Left hindlimb (tissue), 1 donor: ENCODE measurements at regions not wholly inside any gene's neighbourhood (a gene's known extent, or its start where the extent isn't known, plus 50 kb on each side); places are given as distances from the start of the nearest gene placed in this dataset.

ENCODE experiments used
- DNase-seq: peaks from one replicate; pipeline ENCODE4 v3.0.0-alpha.2; 2018

GRCh38 chr11:80365076-80365725 lies 924.4 kb upstream of the TENM4 start:
- no peak for DNase-seq

DNA sequence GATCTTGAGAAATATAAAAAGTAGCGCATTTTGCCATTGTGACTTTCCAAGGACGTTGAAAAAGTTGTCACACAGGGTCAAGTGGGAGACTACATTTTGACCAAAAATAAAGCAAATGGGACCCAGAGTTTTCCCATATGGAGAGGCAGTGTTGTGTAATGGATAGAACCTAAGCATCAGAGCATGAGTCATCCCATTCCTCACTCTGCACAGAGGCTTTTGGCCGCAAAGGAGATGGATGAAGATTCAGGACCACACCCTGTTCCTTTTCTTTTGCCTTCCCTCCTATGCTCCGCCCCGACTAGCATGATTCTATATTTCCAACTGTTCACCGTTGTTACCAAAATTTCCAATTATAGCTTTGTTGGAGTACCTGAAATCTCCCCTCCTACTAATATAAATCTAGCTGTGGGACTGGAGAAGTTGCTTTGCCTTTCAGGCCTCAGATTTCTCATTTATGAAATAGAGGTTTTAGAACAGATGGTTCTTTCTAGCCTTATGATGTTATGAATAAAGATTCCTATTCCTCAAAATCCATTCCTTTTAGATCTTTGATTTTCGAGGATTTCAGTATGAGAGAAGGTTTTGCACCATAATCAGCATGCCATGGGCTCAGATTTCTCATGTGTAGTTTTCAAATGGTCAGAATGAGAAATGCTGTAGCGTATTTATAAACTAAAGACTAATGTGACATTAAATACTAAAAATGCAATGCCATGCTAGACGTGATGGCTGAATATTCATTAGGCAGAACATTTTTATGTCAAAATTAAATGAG lies 921.9 kb upstream of the TENM4 start:
- no peak for DNase-seq

DNA sequence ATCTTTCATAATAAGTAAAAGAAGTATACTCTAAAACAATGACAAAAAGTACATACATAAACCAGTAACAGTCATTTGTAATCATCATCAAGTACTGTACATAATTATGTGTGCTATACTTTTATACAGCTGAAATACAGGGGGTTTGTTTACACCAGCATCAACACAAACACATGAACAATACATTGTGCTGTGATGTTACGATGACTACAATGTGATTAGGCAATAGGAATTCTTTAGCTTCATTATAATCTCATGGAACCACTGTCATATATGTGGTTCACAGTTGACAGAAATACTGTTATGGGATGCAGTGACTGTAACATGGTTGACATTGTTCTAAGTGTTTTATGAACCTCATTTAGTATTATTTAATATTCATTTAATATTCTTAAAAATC lies 914.4 kb upstream of the TENM4 start:
- no peak for DNase-seq

- no peak for DNase-seq
Observed at GRCh38 chr11:80350541-80350940, 909.7 kb upstream of the TENM4 start.

DNA sequence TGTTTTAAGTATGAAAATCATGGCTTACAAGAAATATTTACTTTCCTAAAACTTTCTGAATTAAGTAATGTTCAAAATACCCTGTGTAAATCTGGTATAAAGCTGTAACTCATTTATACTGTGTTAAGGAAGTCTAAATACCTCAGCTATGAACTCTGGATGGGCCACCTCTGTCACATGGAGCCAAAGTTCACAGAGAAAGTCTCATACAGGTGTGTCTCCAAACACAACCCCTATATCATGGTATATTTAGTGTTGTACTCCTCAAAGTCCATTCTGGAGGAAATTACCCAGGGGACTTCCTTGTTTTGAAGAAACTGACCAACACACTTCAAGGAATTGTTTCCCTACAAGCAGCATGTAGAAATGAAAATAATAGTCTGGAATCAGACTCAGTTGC lies 909.2 kb upstream of the TENM4 start:
- DNase-seq = no peak

GRCh38 chr11:80346353-80347059 lies 905.7 kb upstream of the TENM4 start:
- DNase-seq = no peak

GRCh38 chr11:80343436-80343835 lies 902.6 kb upstream of the TENM4 start:
- DNase-seq = no peak

DNA sequence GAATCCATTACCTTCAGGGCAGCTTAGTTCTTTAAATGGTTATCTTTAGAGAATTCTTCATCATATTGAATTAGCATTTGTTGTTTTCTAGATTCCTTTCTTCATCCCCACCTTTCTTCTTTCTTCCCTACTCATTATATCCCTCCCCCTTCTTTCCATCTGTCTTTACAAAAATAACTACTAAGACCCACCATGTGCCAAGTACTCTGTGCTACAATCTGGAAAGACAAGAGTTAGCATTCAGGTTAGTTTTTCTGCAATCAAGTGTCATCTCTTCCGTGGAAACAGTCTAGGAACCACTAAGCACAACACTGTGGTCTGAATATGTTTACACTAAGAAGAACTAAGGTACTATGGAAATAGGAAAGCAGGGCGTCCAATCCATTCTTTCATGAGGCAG lies 897.4 kb upstream of the TENM4 start:
- no peak for DNase-seq

- DNase-seq = no peak
Observed at GRCh38 chr11:80331694-80332093, 890.9 kb upstream of the TENM4 start.

- no peak for DNase-seq
Observed at GRCh38 chr11:80330264-80330663, 889.4 kb upstream of the TENM4 start.

GRCh38 chr11:80328774-80329173 lies 887.9 kb upstream of the TENM4 start:
- DNase-seq = no peak

DNA sequence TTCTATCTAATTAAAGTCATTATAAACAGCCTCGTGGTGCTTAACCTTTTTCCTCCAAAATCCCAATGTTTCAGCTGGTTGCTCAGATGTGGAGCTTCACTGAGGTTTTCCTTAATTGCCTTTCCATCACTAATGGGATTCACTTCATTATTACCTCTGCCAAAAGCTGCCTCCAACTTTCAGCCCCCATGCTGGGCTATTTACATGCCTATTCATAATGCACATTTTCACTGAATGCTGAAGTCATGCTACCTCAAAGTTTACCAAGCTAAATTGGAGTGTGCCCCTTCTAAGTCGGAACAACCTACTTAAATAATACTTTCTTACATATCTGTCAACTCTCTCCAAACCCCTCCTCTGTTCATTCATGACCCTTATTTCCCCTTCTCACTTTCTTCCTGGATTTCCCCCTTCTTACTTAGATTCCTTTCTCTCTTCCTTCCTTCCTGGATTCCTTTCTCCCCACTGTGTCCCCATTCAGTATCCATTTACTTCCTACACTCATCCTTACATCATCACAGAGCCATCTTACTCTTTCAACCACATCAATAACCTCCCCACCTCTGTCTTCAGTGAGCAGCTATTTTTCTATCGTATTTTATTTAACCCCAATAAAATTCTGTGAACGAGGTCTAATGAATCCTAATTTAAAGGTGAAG lies 887.3 kb upstream of the TENM4 start:
- no peak for DNase-seq

DNA sequence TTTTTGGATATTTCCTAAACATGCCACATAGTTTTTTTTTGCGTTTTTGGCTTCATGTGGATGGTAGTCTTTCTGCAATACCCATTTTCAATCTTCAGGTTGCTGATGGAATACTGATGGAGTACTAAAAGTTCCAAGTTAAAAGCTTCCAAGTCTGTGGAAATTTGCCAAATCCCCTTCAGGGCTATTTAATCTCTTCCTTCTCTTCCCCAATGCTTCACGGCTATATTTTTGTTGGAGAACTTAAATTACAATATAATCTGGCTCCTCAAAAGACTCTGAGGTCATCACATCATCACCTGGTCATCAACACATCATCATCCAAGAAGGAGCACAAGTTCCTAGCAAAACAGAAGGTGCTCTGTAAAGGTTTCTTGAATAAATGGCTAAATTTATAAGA lies 881.0 kb upstream of the TENM4 start:
- no peak for DNase-seq

- no peak for DNase-seq
Observed at GRCh38 chr11:80320765-80321164, 879.9 kb upstream of the TENM4 start.

GRCh38 chr11:80320226-80320625 lies 879.4 kb upstream of the TENM4 start:
- DNase-seq = no peak

DNA sequence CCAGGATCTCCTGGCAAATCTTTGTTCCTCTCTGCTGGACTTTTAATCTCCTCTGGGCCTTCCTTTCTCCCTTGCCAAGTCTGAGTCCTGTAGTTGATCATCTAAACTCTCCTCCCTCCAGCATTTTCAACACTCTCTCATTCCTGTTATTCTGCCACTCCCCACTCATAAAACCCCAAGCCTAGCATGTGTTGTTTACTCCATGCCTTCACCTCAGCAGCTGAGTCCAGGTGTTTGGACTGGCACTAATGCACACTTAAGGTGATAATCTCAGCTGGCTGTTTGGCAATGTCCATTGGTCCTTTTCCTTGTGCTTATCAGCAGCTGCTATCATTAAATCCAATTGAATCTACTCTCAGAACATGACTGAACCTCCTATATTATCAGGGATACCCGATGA lies 876.8 kb upstream of the TENM4 start:
- DNase-seq = no peak

DNA sequence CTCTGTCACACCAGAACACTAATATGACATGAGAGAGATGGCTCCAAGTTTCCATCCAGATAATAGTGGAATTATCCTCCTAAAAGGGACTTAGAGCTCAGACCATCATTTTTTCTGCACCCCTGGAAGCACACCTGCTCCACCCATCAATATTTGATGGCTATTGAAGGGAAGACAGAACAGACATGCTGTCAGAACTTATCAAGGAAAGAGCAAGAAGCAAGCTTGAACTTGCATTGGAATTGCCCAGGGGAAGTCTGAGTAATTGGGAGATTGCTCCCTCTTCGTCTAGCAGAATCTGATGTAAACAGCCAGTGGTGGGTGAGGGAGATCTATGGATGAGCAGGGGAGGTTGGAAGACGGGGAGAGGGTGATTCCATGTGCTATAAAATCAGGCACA lies 874.4 kb upstream of the TENM4 start:
- no peak for DNase-seq

DNA sequence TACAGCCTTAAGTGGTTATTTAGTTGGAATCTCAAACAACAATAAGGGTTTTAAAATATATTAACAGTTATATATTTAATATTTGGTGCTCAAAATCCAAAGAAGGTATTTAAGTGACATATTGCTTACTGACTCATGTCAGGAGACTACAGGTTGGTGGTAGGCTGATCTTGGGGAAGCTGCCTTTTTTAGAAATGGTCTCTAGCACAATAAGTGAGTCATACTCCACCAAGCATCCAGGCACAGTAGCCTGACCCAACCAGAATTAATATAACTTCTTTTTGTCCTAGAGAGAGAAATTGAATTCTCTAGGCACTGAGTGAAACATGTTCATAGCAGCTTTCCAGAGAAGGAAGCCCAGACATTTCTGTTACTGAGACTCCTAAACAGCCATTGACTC lies 868.5 kb upstream of the TENM4 start:
- no peak for DNase-seq

GRCh38 chr11:80307676-80308075 lies 866.8 kb upstream of the TENM4 start:
- DNase-seq = no peak

DNA sequence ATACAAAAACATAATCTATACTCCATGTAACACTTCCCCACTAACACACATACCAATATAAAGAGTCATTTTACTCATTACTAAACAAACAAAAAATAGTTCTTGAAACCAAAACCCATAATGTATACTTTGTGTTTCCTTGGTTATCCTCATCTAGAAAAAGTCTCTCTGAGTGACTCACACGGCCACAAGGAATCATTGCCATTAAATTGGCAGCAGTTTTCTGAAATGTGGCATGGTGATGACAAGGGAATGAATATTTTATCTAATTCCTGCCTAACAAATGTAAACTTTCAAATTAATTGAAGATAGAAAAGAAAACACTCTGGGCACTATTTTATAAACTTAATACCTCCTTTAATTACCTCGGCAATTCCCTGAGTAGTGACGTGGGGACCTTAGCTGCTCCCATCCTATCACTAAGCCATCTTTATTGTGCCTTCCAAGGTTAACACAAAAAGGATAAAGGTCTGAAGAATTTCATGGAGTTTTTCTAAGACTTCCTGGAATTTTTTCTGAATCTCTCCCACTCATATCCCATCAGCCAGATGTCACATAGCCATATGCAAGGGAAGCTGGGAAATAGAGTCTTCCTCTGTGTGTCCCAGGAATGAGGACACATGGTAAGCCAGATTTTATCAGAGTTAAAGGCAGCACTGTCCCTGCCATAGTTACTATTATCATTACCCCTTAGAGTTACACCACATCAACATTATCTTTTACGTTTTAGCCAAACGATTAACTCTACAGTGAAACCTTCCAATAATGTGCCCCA lies 857.2 kb upstream of the TENM4 start:
- no peak for DNase-seq

- no peak for DNase-seq
Observed at GRCh38 chr11:80293293-80293692, 852.5 kb upstream of the TENM4 start.

GRCh38 chr11:80284946-80285785 lies 844.3 kb upstream of the TENM4 start:
- DNase-seq = no peak
